Sigmoid colon (tissue), 6 donors: ENCODE measurements at regions not wholly inside any gene's neighbourhood (a gene's known extent, or its start where the extent isn't known, plus 50 kb on each side); places are given as distances from the start of the nearest gene placed in this dataset.

Experiments
- DNase-seq: peaks from one replicate; pipeline ENCODE4 v3.0.0-alpha.2; 2019
- H3K27ac ChIP-seq, 4 donors: fragments of 200-600 bp; sonication (generic); one replicate each; pipeline ENCODE4 v1.5.1; 2016 to 2019; ENCODE audit warnings: mild to moderate bottlenecking in 1 of 4
- H3K27me3 ChIP-seq, 3 donors: fragments of 200-600 bp; sonication (generic); one replicate each; pipeline ENCODE4 v1.5.1; 2019; ENCODE audit warnings: mild to moderate bottlenecking in 1 of 3
- H3K36me3 ChIP-seq, 4 donors: fragments of 200-600 bp; sonication (generic); one replicate each; pipeline ENCODE4 v1.5.1; 2016 to 2019
- H3K4me1 ChIP-seq, 4 donors: fragments of 200-600 bp; sonication (generic); one replicate each; pipeline ENCODE4 v1.5.1; 2017 to 2019
- H3K4me3 ChIP-seq, 4 donors: fragments of 200-600 bp; sonication (generic); one replicate each; pipeline ENCODE4 v1.5.1; 2017 to 2019; ENCODE audit warnings: mild to moderate bottlenecking in 2 of 4, moderate library complexity in 1 of 4
- H3K9me3 ChIP-seq, 4 donors: fragments of 200-600 bp in 3 of 4; sonication (generic) in 3 of 4; one replicate each; pipeline versions ENCODE4 v1.5.1 to v1.6.1; 2013 to 2019
- EP300 ChIP-seq, 4 donors: sonication (generic); formaldehyde crosslinking; IDR thresholded peaks; one replicate each; pipeline ENCODE4 v1.6.1; 2017; ENCODE audit warnings: antibody characterized with exemption in 4 of 4
- POLR2A ChIP-seq, 2 donors: fragments of 450-650 bp; IDR thresholded peaks; one replicate each; pipeline ENCODE4 v1.6.1; 2016; ENCODE audit warnings: antibody characterized with exemption in 2 of 2, mild to moderate bottlenecking in 2 of 2, moderate library complexity in 2 of 2
- POLR2AphosphoS5 ChIP-seq, 4 donors: sonication (generic); formaldehyde crosslinking; IDR thresholded peaks; one replicate each; pipeline ENCODE4 v1.6.1; 2017; ENCODE audit warnings: antibody characterized with exemption in 4 of 4
- WGBS, 2 donors: extraction: QIAGEN DNeasy Blood & Tissue Kit; methylation state at CpG; one replicate each; pipeline ENCODE4 v1.1.7; 2013; 5-methylcytosine and 5-hydroxymethylcytosine counted together
- intact Hi-C: fragments of 100-400 bp; cut with DNase I; formaldehyde crosslinking; loops from one replicate; pipeline ENCODE4 v1.15.1; 2023
- TF ChIP-seq, protein P1 (sequence below), 4 experiments: fragments of 450-650 bp in 3 of 4; fragments of 200-600 bp in 1 of 4; IDR thresholded peaks; one replicate each; pipeline ENCODE4 v1.5.1; 2016 to 2019; ENCODE audit warnings: antibody characterized with exemption in 4 of 4, mild to moderate bottlenecking in 3 of 4, moderate library complexity in 2 of 4
- donor health status: healthy with polysubstance abuse.
- donor health status: healthy.

GRCh38 chr2:60234274-60234986, 319.0 kb downstream of the BCL11A start:
- intact Hi-C loops = no loop called here
- 93 to 94% methylated on average over 6 of the region's 6 CpGs for WGBS, 2 donors
- no peaks in the 10 kb centered on the region for H3K36me3 ChIP-seq
- no peak for DNase-seq
- no peak overlapping the region for H3K4me3 ChIP-seq
- H3K27ac ChIP-seq = no peak overlapping the region
- H3K9me3 ChIP-seq = peaks cover 0 to 8% (median 2%) of the 10 kb centered on the region in 4 donors
- no peaks in the 10 kb centered on the region for H3K27me3 ChIP-seq
- no peak for TF ChIP-seq EP300 (IDR thresholded peaks at IDR 0.05)
- no peaks in the 10 kb centered on the region for H3K4me1 ChIP-seq

DNA sequence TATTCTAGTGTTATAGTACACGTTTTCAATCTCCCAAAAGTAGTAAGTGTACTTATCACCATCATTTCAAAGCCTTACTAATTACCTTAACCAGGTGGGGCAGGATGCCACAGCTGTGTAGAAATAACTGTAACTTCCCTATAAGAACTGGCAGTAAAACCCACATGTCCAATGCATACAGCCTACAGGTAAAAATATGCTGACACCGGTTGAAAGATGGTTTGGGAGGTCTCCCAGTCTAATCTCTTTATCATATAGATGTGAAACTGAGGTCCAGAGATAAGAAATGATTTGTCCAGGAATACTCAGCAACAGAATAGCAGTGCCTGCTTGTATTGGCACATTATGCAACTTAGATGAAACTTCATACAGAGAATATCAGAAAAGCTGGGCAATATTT, 322.9 kb downstream of the BCL11A start:
- 36 to 47% methylated on average over 2 of the region's 2 CpGs for WGBS, 2 donors
- TF ChIP-seq EP300 (IDR thresholded peaks at IDR 0.05) (no peak), POLR2AphosphoS5 (IDR thresholded peaks at IDR 0.05) (no peak), POLR2A (IDR thresholded peaks at IDR 0.05) (no peak)
- TF ChIP-seq, protein P1, sequence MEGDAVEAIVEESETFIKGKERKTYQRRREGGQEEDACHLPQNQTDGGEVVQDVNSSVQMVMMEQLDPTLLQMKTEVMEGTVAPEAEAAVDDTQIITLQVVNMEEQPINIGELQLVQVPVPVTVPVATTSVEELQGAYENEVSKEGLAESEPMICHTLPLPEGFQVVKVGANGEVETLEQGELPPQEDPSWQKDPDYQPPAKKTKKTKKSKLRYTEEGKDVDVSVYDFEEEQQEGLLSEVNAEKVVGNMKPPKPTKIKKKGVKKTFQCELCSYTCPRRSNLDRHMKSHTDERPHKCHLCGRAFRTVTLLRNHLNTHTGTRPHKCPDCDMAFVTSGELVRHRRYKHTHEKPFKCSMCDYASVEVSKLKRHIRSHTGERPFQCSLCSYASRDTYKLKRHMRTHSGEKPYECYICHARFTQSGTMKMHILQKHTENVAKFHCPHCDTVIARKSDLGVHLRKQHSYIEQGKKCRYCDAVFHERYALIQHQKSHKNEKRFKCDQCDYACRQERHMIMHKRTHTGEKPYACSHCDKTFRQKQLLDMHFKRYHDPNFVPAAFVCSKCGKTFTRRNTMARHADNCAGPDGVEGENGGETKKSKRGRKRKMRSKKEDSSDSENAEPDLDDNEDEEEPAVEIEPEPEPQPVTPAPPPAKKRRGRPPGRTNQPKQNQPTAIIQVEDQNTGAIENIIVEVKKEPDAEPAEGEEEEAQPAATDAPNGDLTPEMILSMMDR (IDR thresholded peaks at IDR 0.05) = no peak
- Histone ChIP-seq H3K4me3 (no peak overlapping the region), H3K27ac (no peak overlapping the region), H3K4me1 (no peaks in the 10 kb centered on the region), H3K9me3 (peaks cover 0 to 8% (median 2%) of the 10 kb centered on the region in 4 donors), H3K27me3 (no peaks in the 10 kb centered on the region), H3K36me3 (no peaks in the 10 kb centered on the region)
- intact Hi-C loops = no loop called here
- DNase-seq = no peak

DNA sequence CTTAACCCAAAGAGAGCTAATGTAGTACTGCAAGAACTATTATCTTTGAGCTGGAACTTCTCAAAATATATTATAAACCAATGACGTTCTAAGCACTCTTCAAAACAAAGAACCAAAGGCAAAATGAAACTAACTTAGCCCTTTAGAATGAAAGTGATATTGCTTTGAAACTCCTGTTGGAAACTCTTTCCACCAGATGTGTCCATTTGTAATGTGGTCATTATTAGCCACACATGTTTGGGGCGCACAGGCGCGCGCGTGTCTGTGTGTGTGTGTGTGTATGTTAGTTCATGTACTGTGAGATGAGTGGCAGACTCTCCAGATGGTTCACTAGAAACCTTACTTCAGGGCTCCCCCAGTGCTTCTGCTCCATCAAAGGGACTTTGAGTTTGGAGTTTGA, 323.4 kb downstream of the BCL11A start:
- H3K4me1 ChIP-seq = no peaks in the 10 kb centered on the region
- peaks cover 0 to 8% (median 2%) of the 10 kb centered on the region in 4 donors for H3K9me3 ChIP-seq
- no peaks in the 10 kb centered on the region for H3K27me3 ChIP-seq
- no peak for DNase-seq
- 81 to 85% methylated on average over 6 of the region's 6 CpGs for WGBS, 2 donors
- H3K27ac ChIP-seq = no peak overlapping the region
- intact Hi-C loops = no loop called here
- TF ChIP-seq, protein P1 (IDR thresholded peaks at IDR 0.05) = no peak
- no peak for TF ChIP-seq EP300 (IDR thresholded peaks at IDR 0.05)
- no peak for TF ChIP-seq POLR2A (IDR thresholded peaks at IDR 0.05)
- no peak for TF ChIP-seq POLR2AphosphoS5 (IDR thresholded peaks at IDR 0.05)
- H3K4me3 ChIP-seq = no peak overlapping the region
- H3K36me3 ChIP-seq = no peaks in the 10 kb centered on the region

GRCh38 chr2:60226943-60227342, 326.5 kb downstream of the BCL11A start:
- Histone ChIP-seq H3K27ac (no peak overlapping the region), H3K36me3 (no peaks in the 10 kb centered on the region), H3K4me3 (no peak overlapping the region), H3K4me1 (no peaks in the 10 kb centered on the region), H3K9me3 (peaks cover 0 to 4% (median under 1%) of the 10 kb centered on the region in 4 donors), H3K27me3 (no peaks in the 10 kb centered on the region)
- intact Hi-C loops = no loop called here
- TF ChIP-seq, protein P1 (IDR thresholded peaks at IDR 0.05) = no peak
- TF ChIP-seq EP300 (IDR thresholded peaks at IDR 0.05) (no peak), POLR2AphosphoS5 (IDR thresholded peaks at IDR 0.05) (no peak), POLR2A (IDR thresholded peaks at IDR 0.05) (no peak)
- 85 to 94% methylated on average over 3 of the region's 3 CpGs for WGBS, 2 donors
- DNase-seq = no peak

DNA sequence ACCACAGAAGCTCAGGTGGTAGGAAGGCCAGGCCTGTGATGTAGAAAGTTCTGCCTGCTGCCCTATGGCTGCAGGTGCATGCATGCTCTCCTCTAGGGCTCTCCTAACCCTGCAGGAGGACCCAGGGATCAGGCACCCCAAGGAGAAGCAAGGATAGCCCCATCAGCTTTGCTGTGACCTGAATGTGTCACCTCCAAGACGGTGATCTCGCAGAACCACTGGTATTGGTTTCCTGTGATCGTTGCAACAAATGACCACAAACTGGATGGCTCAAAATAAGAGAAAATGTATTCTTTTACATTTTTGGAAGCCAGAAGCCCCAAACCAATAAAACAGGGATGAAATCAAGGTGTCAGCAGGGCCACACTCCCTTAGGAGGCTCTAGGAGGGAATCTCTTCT, 327.3 kb downstream of the BCL11A start:
- DNase-seq = no peak
- Histone ChIP-seq H3K27me3 (no peaks in the 10 kb centered on the region), H3K4me1 (no peaks in the 10 kb centered on the region), H3K4me3 (no peak overlapping the region), H3K36me3 (no peaks in the 10 kb centered on the region), H3K27ac (no peak overlapping the region), H3K9me3 (no peaks in the 10 kb centered on the region)
- 71 to 90% methylated on average over 3 of the region's 3 CpGs for WGBS, 2 donors
- intact Hi-C loops = no loop called here
- TF ChIP-seq EP300 (IDR thresholded peaks at IDR 0.05) (no peak), POLR2A (IDR thresholded peaks at IDR 0.05) (no peak), POLR2AphosphoS5 (IDR thresholded peaks at IDR 0.05) (no peak)
- TF ChIP-seq, protein P1 (IDR thresholded peaks at IDR 0.05) = no peak
